KMS-11 (cell line): ENCODE measurements at regions not wholly inside any gene's neighbourhood (a gene's known extent, or its start where the extent isn't known, plus 50 kb on each side); places are given as distances from the start of the nearest gene placed in this dataset.

Experiments
- H2AFZ ChIP-seq: fragments of 200-600 bp; sonication (generic); 2 replicates; pipeline ENCODE4 v1.6.1; 2016; ENCODE audit warnings: antibody characterized with exemption, mixed run types, low read depth
- H3K27ac ChIP-seq: fragments of 200-600 bp; sonication (generic); 2 replicates; pipeline ENCODE4 v1.6.1; 2016; ENCODE audit warnings: mild to moderate bottlenecking, mixed run types
- H3K27me3 ChIP-seq: fragments of 200-600 bp; sonication (generic); 2 replicates; pipeline ENCODE4 v1.6.1; 2017; ENCODE audit warnings: mild to moderate bottlenecking, low read depth, mixed run types, moderate library complexity; ENCODE audit not compliant: insufficient read depth
- H3K36me3 ChIP-seq: fragments of 200-600 bp; sonication (generic); 2 replicates; pipeline ENCODE4 v1.6.1; 2017; ENCODE audit warnings: mild to moderate bottlenecking, mixed run types; ENCODE audit not compliant: insufficient read depth
- H3K4me1 ChIP-seq: fragments of 200-600 bp; sonication (generic); 2 replicates; pipeline ENCODE4 v1.6.1; 2016; ENCODE audit warnings: mild to moderate bottlenecking, low read depth, mixed run types; ENCODE audit not compliant: poor library complexity, severe bottlenecking
- H3K4me2 ChIP-seq: fragments of 200-600 bp; sonication (generic); 2 replicates; pipeline ENCODE4 v1.7.0; 2016; ENCODE audit warnings: mild to moderate bottlenecking, mixed run types
- H3K4me3 ChIP-seq: fragments of 200-600 bp; sonication (generic); IDR thresholded peaks from 2 replicates; pipeline ENCODE4 v1.6.1; 2017; ENCODE audit warnings: low read depth, low read length, mixed read lengths; ENCODE audit not compliant: insufficient read depth
- H3K79me2 ChIP-seq: fragments of 200-600 bp; sonication (generic); 2 replicates; pipeline ENCODE4 v1.6.1; 2016; ENCODE audit warnings: low read depth, mixed run types; ENCODE audit not compliant: insufficient read depth
- H3K9ac ChIP-seq: fragments of 200-600 bp; sonication (generic); 2 replicates; pipeline ENCODE4 v1.6.1; 2016; ENCODE audit warnings: mild to moderate bottlenecking, mixed run types
- H4K20me1 ChIP-seq: fragments of 200-600 bp; sonication (generic); 2 replicates; pipeline ENCODE4 v1.6.1; 2016; ENCODE audit warnings: mild to moderate bottlenecking, mixed run types; ENCODE audit not compliant: insufficient read depth
- TF ChIP-seq, protein P1 (sequence below): fragments of 200-600 bp; sonication (generic); conservative IDR thresholded peaks from 2 replicates; pipeline ENCODE4 v1.6.1; 2017; ENCODE audit warnings: low read depth, mild to moderate bottlenecking, antibody characterized with exemption, low read length, moderate library complexity, mixed read lengths

DNA sequence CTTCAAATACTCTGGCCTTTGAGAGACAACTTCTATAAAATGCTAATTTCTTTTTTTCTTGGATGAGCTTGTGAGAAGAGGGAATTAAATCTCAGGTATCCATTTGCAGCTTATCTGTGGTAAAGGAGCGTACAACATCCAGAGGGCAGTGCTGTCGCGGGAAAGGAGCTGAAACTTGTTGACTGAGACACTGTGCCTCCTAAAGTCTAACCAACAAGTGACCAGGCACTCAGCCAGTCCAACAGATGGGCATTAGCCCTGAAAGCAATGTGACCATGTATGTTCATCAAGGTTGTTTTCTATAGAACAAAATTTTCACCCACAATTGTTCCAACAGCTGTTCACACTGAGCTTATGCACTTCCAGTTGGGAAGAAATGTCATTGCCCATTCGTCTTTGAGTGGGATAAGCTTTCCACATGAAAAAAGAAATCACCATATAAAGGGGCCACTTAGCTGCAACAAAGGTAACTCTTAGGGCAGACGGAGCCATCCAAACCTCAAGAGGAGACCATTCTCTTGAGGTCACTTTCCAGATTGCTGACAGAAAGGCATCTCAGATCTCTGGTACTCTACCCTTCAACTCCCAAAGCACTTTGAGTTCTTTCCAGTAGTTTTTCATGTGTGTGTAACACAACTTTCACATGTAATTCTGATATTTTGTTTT lies 244.8 kb upstream of the NEIL3 start:
- no peaks in the 10 kb centered on the region for H4K20me1 ChIP-seq
- TF ChIP-seq, protein P1, sequence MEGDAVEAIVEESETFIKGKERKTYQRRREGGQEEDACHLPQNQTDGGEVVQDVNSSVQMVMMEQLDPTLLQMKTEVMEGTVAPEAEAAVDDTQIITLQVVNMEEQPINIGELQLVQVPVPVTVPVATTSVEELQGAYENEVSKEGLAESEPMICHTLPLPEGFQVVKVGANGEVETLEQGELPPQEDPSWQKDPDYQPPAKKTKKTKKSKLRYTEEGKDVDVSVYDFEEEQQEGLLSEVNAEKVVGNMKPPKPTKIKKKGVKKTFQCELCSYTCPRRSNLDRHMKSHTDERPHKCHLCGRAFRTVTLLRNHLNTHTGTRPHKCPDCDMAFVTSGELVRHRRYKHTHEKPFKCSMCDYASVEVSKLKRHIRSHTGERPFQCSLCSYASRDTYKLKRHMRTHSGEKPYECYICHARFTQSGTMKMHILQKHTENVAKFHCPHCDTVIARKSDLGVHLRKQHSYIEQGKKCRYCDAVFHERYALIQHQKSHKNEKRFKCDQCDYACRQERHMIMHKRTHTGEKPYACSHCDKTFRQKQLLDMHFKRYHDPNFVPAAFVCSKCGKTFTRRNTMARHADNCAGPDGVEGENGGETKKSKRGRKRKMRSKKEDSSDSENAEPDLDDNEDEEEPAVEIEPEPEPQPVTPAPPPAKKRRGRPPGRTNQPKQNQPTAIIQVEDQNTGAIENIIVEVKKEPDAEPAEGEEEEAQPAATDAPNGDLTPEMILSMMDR = no peak
- H3K36me3 ChIP-seq = no peaks in the 10 kb centered on the region
- no peaks in the 10 kb centered on the region for H3K27me3 ChIP-seq
- H3K9ac ChIP-seq = no peak overlapping the region
- no peaks in the 10 kb centered on the region for H3K4me1 ChIP-seq
- H3K27ac ChIP-seq = no peak overlapping the region
- no peak overlapping the region for H3K4me3 ChIP-seq
- H2AFZ ChIP-seq = no peak overlapping the region
- H3K79me2 ChIP-seq = no peaks in the 10 kb centered on the region
- H3K4me2 ChIP-seq = no peak overlapping the region

DNA sequence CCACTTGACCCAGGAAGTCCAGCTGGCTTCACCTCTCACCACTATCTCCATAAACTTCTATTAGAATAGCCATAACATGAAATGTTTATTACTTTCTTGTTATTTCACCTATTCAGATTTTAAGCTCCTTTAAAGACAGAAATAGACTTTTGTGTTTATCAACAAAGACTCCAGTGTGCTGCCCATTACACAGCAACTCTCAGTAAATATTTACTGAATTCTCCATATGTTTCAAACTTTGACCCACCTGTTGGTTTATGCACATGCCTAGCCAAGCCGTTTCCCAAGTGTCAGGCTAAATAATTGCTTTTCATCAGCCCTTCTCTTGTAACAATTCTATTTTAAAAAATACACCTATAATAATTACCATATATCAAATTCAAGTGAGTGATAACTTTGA lies 242.9 kb upstream of the NEIL3 start:
- H3K4me1 ChIP-seq = no peaks in the 10 kb centered on the region
- no peaks in the 10 kb centered on the region for H4K20me1 ChIP-seq
- H2AFZ ChIP-seq = no peak overlapping the region
- no peaks in the 10 kb centered on the region for H3K79me2 ChIP-seq
- H3K36me3 ChIP-seq = no peaks in the 10 kb centered on the region
- no peak overlapping the region for H3K27ac ChIP-seq
- H3K4me3 ChIP-seq = no peak overlapping the region
- no peak overlapping the region for H3K9ac ChIP-seq
- H3K27me3 ChIP-seq = no peaks in the 10 kb centered on the region
- TF ChIP-seq, protein P1 = no peak
- no peak overlapping the region for H3K4me2 ChIP-seq

DNA sequence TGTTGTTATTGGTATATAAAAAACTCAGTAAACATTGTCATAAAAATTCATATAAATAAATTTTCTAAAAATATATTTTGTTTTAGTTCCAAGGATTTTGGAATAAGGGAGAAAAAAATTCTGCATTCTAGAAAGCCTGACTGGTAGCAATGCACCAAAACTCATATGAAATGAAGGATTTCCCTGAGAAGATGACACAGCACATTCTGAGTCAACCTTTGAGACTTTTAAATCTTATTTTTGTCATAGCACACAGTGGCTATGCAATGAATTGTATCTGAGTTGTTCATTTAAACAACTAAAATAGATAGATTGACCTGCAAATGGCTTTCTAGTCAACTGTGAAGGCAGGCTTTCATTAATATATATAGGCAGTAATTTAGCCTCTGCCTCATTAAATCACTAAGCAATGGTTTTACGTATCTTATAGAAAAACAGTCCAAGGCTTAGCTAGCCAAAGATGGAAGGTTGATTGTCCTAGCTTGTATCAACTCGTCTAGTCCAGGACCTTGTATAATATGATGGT lies 239.1 kb upstream of the NEIL3 start:
- Histone ChIP-seq H4K20me1 (no peaks in the 10 kb centered on the region), H3K4me1 (no peaks in the 10 kb centered on the region), H3K9ac (no peak overlapping the region), H3K4me2 (no peak overlapping the region), H3K27me3 (no peaks in the 10 kb centered on the region), H3K36me3 (no peaks in the 10 kb centered on the region), H3K4me3 (no peak overlapping the region), H3K79me2 (no peaks in the 10 kb centered on the region), H3K27ac (no peak overlapping the region), H2AFZ (no peak overlapping the region)
- TF ChIP-seq, protein P1 = no peak

DNA sequence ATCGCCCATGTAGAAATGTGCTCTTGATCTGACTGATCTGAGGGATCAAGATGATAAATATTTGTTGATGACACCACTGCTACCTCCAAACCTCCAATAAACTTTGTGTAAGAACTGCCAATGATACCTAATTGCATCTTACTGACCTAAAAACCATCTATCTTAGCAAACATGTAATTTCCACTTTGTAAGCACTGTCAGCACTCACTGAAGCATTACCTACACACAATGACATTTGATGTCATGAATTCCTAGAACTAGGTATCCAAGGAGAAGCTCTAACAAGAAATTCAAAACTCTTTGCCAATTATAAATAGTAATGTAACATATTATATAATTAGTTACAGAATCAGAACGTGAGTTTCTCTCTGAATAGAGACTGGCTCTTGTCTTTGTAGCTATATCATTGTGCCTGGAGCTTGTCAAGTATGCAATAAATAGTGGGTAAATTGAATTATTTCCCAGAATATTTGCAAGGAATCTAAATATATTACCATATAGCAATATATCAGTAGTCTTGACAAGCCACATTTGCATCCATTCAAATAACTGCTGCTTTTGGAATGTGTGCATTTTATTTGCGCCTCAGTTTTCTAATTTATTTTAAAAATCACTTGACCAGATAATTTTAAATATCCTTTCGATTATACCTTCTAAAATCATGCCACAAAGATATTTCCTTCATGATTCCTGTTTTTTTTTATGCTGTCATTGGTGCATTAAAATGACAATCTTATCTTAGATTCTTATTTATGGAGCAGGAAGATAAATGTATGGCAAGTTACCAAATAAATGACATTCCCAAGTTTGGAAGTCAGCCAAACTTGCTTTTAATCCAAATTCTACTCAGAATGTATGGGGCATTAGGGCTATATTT lies 232.3 kb upstream of the NEIL3 start:
- H2AFZ ChIP-seq = no peak overlapping the region
- TF ChIP-seq, protein P1 = no peak
- H4K20me1 ChIP-seq = no peaks in the 10 kb centered on the region
- no peak overlapping the region for H3K27ac ChIP-seq
- H3K4me2 ChIP-seq = no peak overlapping the region
- H3K27me3 ChIP-seq = no peaks in the 10 kb centered on the region
- no peak overlapping the region for H3K9ac ChIP-seq
- no peaks in the 10 kb centered on the region for H3K36me3 ChIP-seq
- H3K4me1 ChIP-seq = peaks cover 32% of the 10 kb centered on the region
- no peaks in the 10 kb centered on the region for H3K79me2 ChIP-seq
- H3K4me3 ChIP-seq = no peak overlapping the region
